ENCODE measurements at regions not wholly inside any gene's neighbourhood (a gene's known extent, or its start where the extent isn't known, plus 50 kb on each side); places are given as distances from the start of the nearest gene placed in this dataset.

- TF ChIP-seq CTCF (IDR thresholded peaks at IDR 0.05) (no peak), POLR2A (IDR thresholded peaks at IDR 0.05) (no peak)
Measured at GRCh38 chr15:70504988-70505387, 258.4 kb downstream of the UACA start.

Data from heart left ventricle (tissue), 13 donors.